HL-60 (cell line): ENCODE measurements at regions not wholly inside any gene's neighbourhood (a gene's known extent, or its start where the extent isn't known, plus 50 kb on each side); places are given as distances from the start of the nearest gene placed in this dataset.

Source experiments
- DNase-seq, 2 experiments: peaks; one replicate each; pipeline ENCODE4 v3.0.0-alpha.2; 2010 to 2020; ENCODE audit warnings: low read depth in 1 of 2, low spot score in 1 of 2
- H3K27ac ChIP-seq: fragments of 250-450 bp; sonication (Bioruptor Pico); replicated peaks from 2 replicates; pipeline ENCODE4 v1.5.1; 2020; ENCODE audit warnings: mild to moderate bottlenecking, moderate library complexity
- H3K27me3 ChIP-seq: fragments of 250-450 bp; sonication (Bioruptor Pico); 2 replicates; pipeline ENCODE4 v1.5.1; 2021; ENCODE audit warnings: mild to moderate bottlenecking, moderate library complexity; ENCODE audit not compliant: insufficient read depth, poor library complexity, severe bottlenecking
- H3K4me3 ChIP-seq: replicated peaks from 2 replicates; pipeline ENCODE4 v1.5.1; 2011; ENCODE audit warnings: mild to moderate bottlenecking, control low read depth, low read length; ENCODE audit not compliant: insufficient read depth
- GABPA ChIP-seq: IDR thresholded peaks from 2 replicates; pipeline ENCODE4 v1.6.1; 2012; ENCODE audit warnings: low read depth
- POLR2AphosphoS5 ChIP-seq: IDR thresholded peaks from 2 replicates; pipeline ENCODE4 v1.6.1; 2012; ENCODE audit warnings: low read depth
- SPI1 ChIP-seq: IDR thresholded peaks from 2 replicates; pipeline ENCODE4 v1.6.1; 2012; ENCODE audit warnings: low read depth, mild to moderate bottlenecking, borderline replicate concordance
- TF ChIP-seq, protein P1 (sequence below): IDR thresholded peaks from 2 replicates; pipeline ENCODE4 v1.6.1; 2012; ENCODE audit warnings: low read depth; ENCODE audit not compliant: insufficient replicate concordance
- TF ChIP-seq, protein P2 (sequence below): IDR thresholded peaks from one replicate; pipeline ENCODE4 v1.5.1; 2011; ENCODE audit warnings: low read length, control low read depth, inconsistent platforms; ENCODE audit not compliant: insufficient read depth

DNA sequence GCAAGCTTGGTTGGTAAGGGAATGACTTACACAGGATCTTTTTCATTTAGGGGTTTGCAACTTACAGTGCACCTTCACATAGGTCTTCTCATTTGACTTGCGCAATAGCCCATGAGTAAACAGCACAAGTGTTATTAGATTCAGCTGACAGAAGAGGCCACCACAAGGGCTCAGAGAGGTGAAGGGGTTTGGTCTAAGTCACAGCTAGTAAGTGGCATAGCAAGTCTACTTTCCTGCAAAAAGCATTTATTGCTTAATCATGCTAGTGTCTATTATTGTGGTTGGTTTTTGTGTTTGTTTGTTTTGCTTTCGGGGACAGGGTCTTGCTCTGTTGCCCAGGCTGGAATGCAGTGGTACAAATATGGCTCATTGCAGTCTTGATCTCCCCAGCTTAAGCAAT lies 83.3 kb downstream of the SPRY1 start:
- TF ChIP-seq SPI1 = no peak
- TF ChIP-seq GABPA = no peak
- TF ChIP-seq, protein P1, sequence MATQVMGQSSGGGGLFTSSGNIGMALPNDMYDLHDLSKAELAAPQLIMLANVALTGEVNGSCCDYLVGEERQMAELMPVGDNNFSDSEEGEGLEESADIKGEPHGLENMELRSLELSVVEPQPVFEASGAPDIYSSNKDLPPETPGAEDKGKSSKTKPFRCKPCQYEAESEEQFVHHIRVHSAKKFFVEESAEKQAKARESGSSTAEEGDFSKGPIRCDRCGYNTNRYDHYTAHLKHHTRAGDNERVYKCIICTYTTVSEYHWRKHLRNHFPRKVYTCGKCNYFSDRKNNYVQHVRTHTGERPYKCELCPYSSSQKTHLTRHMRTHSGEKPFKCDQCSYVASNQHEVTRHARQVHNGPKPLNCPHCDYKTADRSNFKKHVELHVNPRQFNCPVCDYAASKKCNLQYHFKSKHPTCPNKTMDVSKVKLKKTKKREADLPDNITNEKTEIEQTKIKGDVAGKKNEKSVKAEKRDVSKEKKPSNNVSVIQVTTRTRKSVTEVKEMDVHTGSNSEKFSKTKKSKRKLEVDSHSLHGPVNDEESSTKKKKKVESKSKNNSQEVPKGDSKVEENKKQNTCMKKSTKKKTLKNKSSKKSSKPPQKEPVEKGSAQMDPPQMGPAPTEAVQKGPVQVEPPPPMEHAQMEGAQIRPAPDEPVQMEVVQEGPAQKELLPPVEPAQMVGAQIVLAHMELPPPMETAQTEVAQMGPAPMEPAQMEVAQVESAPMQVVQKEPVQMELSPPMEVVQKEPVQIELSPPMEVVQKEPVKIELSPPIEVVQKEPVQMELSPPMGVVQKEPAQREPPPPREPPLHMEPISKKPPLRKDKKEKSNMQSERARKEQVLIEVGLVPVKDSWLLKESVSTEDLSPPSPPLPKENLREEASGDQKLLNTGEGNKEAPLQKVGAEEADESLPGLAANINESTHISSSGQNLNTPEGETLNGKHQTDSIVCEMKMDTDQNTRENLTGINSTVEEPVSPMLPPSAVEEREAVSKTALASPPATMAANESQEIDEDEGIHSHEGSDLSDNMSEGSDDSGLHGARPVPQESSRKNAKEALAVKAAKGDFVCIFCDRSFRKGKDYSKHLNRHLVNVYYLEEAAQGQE = no peak
- no peaks in the 10 kb centered on the region for H3K27me3 ChIP-seq
- no peak overlapping the region for H3K27ac ChIP-seq
- peak; percentile 26 to 57 for DNase-seq
- no peak overlapping the region for H3K4me3 ChIP-seq

DNA sequence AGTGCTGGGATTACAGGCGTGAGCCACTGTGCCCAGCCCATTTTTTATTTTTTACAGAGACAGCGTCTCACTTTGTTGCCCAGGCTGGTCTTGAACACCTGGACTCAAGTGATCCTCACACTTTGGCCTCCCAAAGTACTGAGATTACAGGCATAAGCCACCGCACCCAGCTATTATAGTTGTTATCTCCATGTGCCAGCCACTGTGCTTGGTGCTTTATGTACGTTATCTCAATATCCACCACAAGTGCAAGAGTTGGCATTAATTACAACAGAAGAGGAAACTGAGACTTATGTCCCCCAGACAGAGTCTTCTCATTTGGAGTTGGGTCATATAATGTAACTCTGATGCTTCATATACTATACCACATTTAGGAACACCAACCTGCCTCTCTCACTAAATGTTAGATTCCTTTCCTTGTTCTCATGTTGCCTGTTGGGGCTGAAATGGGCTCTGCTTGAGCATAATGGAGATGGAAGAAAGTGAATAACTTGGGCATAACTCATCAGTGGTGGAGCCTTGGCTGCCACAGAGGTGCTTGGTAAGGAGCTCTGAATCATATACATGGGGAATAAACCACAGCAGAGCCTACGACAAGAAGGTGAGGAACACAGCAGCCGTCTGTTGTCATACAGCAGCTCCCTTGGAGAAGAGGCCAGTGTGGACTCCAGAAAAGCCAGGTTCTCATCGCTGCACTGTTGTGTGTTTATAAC lies 84.3 kb downstream of the SPRY1 start:
- Histone ChIP-seq H3K27ac (no peak overlapping the region), H3K4me3 (no peak overlapping the region), H3K27me3 (no peaks in the 10 kb centered on the region)
- no peak for TF ChIP-seq SPI1
- TF ChIP-seq POLR2AphosphoS5 = no peak
- TF ChIP-seq, protein P2, sequence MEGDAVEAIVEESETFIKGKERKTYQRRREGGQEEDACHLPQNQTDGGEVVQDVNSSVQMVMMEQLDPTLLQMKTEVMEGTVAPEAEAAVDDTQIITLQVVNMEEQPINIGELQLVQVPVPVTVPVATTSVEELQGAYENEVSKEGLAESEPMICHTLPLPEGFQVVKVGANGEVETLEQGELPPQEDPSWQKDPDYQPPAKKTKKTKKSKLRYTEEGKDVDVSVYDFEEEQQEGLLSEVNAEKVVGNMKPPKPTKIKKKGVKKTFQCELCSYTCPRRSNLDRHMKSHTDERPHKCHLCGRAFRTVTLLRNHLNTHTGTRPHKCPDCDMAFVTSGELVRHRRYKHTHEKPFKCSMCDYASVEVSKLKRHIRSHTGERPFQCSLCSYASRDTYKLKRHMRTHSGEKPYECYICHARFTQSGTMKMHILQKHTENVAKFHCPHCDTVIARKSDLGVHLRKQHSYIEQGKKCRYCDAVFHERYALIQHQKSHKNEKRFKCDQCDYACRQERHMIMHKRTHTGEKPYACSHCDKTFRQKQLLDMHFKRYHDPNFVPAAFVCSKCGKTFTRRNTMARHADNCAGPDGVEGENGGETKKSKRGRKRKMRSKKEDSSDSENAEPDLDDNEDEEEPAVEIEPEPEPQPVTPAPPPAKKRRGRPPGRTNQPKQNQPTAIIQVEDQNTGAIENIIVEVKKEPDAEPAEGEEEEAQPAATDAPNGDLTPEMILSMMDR = no peak
- TF ChIP-seq, protein P1 = no peak
- no peak for TF ChIP-seq GABPA
- no peak for DNase-seq

DNA sequence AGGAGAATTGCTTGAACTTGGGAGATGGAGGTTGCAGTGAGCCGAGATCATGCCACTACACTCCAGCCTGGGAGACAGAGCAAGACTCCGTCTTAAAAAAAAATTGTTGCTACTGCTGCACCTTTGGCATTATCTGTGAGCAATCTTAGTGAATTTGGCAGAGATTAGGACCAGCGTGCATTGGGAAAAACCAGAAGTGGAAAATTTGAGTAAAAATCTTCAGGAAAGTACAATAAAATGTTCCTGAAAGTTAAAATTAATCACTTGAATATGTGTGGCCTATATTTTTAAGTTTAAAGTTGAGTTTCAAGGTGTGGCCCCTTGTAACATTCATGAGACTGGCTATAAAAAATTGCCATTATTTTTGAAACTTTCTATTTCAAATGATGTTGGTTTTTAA lies 85.1 kb downstream of the SPRY1 start:
- TF ChIP-seq, protein P1 = no peak
- no peak for TF ChIP-seq SPI1
- Histone ChIP-seq H3K27me3 (no peaks in the 10 kb centered on the region), H3K27ac (no peak overlapping the region), H3K4me3 (no peak overlapping the region)
- no peak for DNase-seq

DNA sequence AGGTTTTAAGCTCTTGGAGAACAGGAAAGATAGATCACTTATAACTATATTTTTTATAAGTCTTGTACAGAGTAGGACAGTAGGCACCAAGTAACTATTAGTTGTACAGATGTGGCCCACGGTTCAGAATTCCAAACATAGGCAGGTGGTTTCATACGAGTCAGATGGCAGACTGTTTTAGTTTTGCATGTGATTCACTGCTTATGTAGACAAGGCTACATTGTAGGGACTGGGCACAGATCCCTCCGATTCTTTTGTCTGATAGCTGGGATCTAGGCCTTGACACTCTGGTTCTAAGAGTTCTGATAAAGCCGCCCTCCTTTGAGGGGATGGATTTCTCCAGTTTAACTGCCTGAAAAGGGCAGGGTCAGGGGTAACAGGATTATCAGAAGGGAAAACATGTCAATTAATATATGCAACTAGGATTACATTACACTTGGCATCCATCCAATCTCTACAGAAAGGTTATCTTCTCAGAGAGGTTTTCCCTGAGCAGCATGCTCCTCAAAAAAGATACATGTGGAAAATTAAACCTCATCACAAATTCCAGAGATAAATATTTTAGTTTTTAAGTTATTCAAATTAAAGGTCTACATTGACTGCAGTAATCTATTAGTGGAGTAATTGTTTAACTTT lies 87.8 kb downstream of the SPRY1 start:
- H3K27me3 ChIP-seq = no peaks in the 10 kb centered on the region
- H3K27ac ChIP-seq = no peak overlapping the region
- no peak overlapping the region for H3K4me3 ChIP-seq
- TF ChIP-seq, protein P2 = no peak
- no peak for TF ChIP-seq GABPA
- TF ChIP-seq, protein P1 = no peak
- no peak for TF ChIP-seq POLR2AphosphoS5
- no peak for TF ChIP-seq SPI1
- no peak for DNase-seq
